ENCODE measurements at regions not wholly inside any gene's neighbourhood (a gene's known extent, or its start where the extent isn't known, plus 50 kb on each side); places are given as distances from the start of the nearest gene placed in this dataset.

DNA sequence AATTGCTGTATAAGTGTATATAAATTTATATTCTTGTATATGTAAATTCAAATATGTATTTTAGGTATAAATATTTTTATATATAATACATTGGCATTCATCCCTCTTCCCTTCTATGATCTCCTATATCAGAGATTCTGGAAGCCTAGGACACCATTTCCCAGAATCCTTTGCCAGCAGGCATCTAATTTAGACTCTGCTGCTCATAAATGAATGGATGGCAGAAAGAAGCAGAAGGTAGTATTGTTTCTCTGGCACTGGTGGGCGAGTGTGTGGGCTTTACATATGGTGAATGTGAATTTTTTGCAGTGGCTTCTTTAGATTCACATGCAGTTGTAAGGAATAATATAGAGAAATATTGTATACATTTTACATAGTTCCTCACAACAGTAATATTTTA is 215.2 kb upstream of the THSD7B start:
- TF ChIP-seq, protein P1, sequence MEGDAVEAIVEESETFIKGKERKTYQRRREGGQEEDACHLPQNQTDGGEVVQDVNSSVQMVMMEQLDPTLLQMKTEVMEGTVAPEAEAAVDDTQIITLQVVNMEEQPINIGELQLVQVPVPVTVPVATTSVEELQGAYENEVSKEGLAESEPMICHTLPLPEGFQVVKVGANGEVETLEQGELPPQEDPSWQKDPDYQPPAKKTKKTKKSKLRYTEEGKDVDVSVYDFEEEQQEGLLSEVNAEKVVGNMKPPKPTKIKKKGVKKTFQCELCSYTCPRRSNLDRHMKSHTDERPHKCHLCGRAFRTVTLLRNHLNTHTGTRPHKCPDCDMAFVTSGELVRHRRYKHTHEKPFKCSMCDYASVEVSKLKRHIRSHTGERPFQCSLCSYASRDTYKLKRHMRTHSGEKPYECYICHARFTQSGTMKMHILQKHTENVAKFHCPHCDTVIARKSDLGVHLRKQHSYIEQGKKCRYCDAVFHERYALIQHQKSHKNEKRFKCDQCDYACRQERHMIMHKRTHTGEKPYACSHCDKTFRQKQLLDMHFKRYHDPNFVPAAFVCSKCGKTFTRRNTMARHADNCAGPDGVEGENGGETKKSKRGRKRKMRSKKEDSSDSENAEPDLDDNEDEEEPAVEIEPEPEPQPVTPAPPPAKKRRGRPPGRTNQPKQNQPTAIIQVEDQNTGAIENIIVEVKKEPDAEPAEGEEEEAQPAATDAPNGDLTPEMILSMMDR (IDR thresholded peaks at IDR 0.05; ENCODE audit: partially characterized antibody, unreplicated experiment): no peak
- H3K4me1 Mint-ChIP-seq (ENCODE audit: low read depth, unreplicated experiment): peaks cover 5% of the 10 kb centered on the region
- peaks cover under 1% of the 10 kb centered on the region for H3K9me3 Mint-ChIP-seq (ENCODE audit: unreplicated experiment)
- no peaks in the 10 kb centered on the region for H3K27me3 Mint-ChIP-seq (ENCODE audit: unreplicated experiment)
- no peaks in the 10 kb centered on the region for H3K36me3 Mint-ChIP-seq (ENCODE audit: unreplicated experiment)
- no peak overlapping the region for H3K4me3 Mint-ChIP-seq (ENCODE audit: unreplicated experiment)
- H3K27ac Mint-ChIP-seq (ENCODE audit: unreplicated experiment): no peak overlapping the region
- DNase-seq: no peak

DNA sequence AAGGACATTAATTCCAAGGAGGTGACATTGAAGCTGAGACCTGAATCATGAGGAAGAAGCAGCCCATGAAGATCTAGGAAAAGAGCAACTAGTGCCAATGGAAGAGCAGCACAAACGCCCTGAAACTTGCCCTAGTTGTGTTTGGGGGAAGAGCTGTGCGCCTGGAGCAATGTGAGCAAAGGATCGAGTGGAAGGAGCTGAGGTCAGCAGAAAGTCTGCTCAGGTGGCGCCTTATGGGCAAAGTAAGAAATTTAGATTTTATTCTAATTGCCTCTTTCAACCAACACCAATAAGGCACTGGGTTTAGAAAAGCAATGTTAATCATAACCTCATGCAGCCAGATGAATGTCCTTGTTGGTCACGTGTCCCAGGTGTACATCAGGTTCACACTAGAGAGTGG is 226.0 kb upstream of the THSD7B start:
- DNase-seq: no peak
- Mint-ChIP-seq H3K27me3 (ENCODE audit: unreplicated experiment) (peaks cover 7% of the 10 kb centered on the region), H3K4me3 (ENCODE audit: unreplicated experiment) (no peak overlapping the region), H3K4me1 (ENCODE audit: low read depth, unreplicated experiment) (no peaks in the 10 kb centered on the region), H3K27ac (ENCODE audit: unreplicated experiment) (no peak overlapping the region), H3K36me3 (ENCODE audit: unreplicated experiment) (peaks cover 6% of the 10 kb centered on the region), H3K9me3 (ENCODE audit: unreplicated experiment) (no peaks in the 10 kb centered on the region)
- TF ChIP-seq, protein P1 (IDR thresholded peaks at IDR 0.05; ENCODE audit: partially characterized antibody, unreplicated experiment): no peak

DNA sequence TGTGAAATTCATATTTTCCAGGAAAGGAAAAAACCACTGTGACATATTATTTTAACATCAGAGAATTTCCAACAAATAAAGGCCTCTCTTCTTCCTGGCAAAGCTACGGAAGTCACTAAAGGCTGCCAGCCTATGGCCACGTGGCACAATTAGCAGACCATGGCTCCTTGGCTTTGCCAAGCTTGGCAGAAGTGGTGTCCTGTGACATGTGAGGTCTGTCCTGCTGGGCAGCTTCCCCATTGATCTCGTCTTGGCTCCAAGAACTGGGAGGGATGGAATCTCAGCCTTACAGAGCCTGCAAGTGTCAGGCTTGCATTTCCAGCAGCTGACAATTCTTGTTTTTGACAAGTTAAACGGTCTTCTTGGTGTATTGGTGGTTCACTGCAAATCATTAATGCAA is 226.9 kb upstream of the THSD7B start:
- Mint-ChIP-seq H3K27me3 (ENCODE audit: unreplicated experiment) (peaks cover 7% of the 10 kb centered on the region), H3K4me3 (ENCODE audit: unreplicated experiment) (no peak overlapping the region), H3K4me1 (ENCODE audit: low read depth, unreplicated experiment) (no peaks in the 10 kb centered on the region), H3K36me3 (ENCODE audit: unreplicated experiment) (peaks cover 6% of the 10 kb centered on the region), H3K27ac (ENCODE audit: unreplicated experiment) (no peak overlapping the region), H3K9me3 (ENCODE audit: unreplicated experiment) (no peaks in the 10 kb centered on the region)
- DNase-seq: no peak
- TF ChIP-seq, protein P1 (IDR thresholded peaks at IDR 0.05; ENCODE audit: partially characterized antibody, unreplicated experiment): no peak

DNA sequence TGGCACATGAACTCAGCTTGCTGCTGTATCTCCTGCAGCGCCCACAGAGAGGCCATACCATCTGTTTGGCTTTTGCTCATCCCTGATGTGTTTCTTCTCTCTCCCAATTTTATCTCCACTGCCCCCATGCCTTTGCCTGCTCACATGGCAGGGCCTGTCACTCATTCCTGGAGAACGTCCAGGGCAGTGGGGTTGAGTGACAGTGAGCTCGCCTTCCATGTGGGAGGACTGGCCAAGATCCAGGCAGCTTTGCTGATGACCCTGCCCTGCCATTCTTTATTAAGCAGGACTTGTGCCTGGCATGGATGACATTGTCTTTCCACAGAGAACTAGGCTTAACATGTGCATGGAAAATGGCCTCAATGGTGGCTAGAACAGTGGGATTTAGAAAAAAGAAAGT is 230.5 kb upstream of the THSD7B start:
- no peak for DNase-seq
- TF ChIP-seq, protein P1 (IDR thresholded peaks at IDR 0.05; ENCODE audit: partially characterized antibody, unreplicated experiment): no peak
- H3K36me3 Mint-ChIP-seq (ENCODE audit: unreplicated experiment): peaks cover 6% of the 10 kb centered on the region
- peaks cover 7% of the 10 kb centered on the region for H3K27me3 Mint-ChIP-seq (ENCODE audit: unreplicated experiment)
- H3K27ac Mint-ChIP-seq (ENCODE audit: unreplicated experiment): no peak overlapping the region
- no peak overlapping the region for H3K4me3 Mint-ChIP-seq (ENCODE audit: unreplicated experiment)
- no peaks in the 10 kb centered on the region for H3K9me3 Mint-ChIP-seq (ENCODE audit: unreplicated experiment)
- H3K4me1 Mint-ChIP-seq (ENCODE audit: low read depth, unreplicated experiment): no peaks in the 10 kb centered on the region

DNA sequence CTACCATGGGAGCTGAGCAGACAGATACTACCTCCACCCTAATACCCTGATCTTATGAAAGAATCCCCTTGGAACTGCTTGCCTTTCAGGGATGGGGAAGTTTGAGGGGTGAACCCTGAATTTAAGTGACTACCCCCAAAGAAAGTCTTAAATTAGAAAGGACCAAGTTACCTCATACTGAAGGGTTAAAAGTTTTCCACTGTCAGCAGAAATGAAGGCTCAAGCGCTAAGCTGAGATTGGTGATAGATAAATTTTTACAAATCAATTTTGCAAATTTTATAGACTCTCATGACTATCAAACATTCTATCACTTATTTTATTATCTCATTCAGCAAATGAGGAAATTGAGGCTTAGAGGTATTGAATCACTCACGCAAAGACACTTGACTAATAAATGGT is 233.2 kb upstream of the THSD7B start:
- no peak overlapping the region for H3K27ac Mint-ChIP-seq (ENCODE audit: unreplicated experiment)
- DNase-seq: no peak
- TF ChIP-seq, protein P1 (IDR thresholded peaks at IDR 0.05; ENCODE audit: partially characterized antibody, unreplicated experiment): no peak
- peaks cover 3% of the 10 kb centered on the region for H3K36me3 Mint-ChIP-seq (ENCODE audit: unreplicated experiment)
- H3K4me3 Mint-ChIP-seq (ENCODE audit: unreplicated experiment): no peak overlapping the region
- H3K9me3 Mint-ChIP-seq (ENCODE audit: unreplicated experiment): no peaks in the 10 kb centered on the region
- H3K4me1 Mint-ChIP-seq (ENCODE audit: low read depth, unreplicated experiment): no peaks in the 10 kb centered on the region
- peaks cover 6% of the 10 kb centered on the region for H3K27me3 Mint-ChIP-seq (ENCODE audit: unreplicated experiment)
